Uterus (tissue), 2 donors: ENCODE measurements at regions not wholly inside any gene's neighbourhood (a gene's known extent, or its start where the extent isn't known, plus 50 kb on each side); places are given as distances from the start of the nearest gene placed in this dataset.

Experiments used
- CTCF ChIP-seq, 4 experiments: fragments of 200-600 bp in 2 of 4; fragments of 450-650 bp in 2 of 4; sonication (generic) in 2 of 4; IDR thresholded peaks; one replicate each; pipeline ENCODE4 v1.5.1; 2016 to 2019; ENCODE audit warnings: antibody characterized with exemption in 4 of 4, mild to moderate bottlenecking in 2 of 4, moderate library complexity in 1 of 4
- POLR2A ChIP-seq, 2 donors: fragments of 450-650 bp; IDR thresholded peaks; one replicate each; pipeline ENCODE4 v1.6.1; 2016; ENCODE audit warnings: antibody characterized with exemption in 2 of 2, mild to moderate bottlenecking in 1 of 2, moderate library complexity in 1 of 2

- TF ChIP-seq CTCF (IDR thresholded peaks at IDR 0.05), result no peak
- TF ChIP-seq POLR2A (IDR thresholded peaks at IDR 0.05), result no peak
These were observed 206.2 kb upstream of the RRP15 start for GRCh38 chr1:218078916-218079315.
